Stimulated activated naive CD4-positive, alpha-beta T cell (primary cell): ENCODE measurements at regions not wholly inside any gene's neighbourhood (a gene's known extent, or its start where the extent isn't known, plus 50 kb on each side); places are given as distances from the start of the nearest gene placed in this dataset.
"Not testable (repeated sequence)": the region's sequence is repeated elsewhere in the genome, so short reads cannot be mapped to it uniquely, and the experiment has no call there.

Experiments
- DNase-seq, 6 experiments: peaks; one replicate each; lab custom pipeline; 2025; lab: John Stamatoyannopoulos, UW

DNA sequence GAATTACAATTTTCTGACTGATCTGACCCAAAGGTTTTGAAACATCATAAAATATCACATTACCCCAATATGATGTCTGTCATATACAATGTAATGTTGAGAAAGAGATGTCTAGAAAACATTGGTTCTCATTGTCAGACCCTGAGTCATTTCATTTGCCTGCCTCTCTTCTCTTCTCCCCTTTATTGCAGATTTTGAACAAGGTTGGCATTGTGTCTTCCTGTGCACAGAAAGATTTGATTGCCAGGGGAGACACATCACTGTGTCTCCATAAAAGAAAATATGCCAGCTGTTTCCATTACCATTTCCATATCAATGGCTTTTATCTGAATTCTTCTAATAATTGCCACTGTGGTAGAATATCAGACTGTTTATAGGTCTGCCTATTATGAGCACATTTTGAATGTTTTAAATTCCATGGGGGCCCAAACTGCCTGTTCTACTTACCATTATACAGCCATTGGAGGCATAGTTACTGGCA, 65.6 kb downstream of the IFI44 start:
- no peak for DNase-seq

DNA sequence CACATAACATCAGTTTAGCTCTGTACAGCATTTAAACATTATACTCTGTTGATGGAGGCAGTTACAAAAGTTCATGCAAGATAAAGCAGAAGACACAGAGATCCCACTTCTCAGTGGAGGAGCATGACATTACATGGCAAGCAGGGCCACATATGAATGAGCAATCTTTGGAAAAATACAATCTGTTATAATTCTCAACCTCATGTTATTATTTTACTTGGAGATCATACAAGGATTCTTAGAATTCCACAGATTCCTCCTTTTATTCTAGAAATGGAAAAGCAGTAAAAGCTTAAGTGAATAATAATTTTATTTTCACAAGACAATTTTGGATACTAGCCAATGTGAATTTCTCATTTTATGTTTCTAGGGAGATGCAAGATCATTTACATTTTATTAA, 66.6 kb downstream of the IFI44 start:
- DNase-seq = no peak

DNA sequence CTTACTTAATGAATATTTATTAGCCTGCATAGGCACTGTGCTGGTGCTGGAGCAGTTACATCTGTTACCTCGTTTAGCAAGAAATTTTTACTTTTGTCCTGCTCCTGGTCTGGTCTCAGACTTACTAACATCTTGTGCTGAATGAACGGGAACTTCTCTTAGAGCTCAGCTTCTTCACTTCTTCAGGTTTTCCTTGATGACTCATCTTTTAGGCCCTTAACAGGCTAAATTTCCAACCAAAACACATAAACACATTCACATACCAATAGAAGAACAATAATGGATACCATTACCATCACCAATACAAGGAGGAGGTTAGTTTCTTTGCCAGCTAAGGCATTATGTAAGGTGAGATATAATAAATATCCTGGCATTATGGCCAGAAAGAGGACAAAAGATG, 68.9 kb downstream of the IFI44 start:
- DNase-seq = no peak

DNA sequence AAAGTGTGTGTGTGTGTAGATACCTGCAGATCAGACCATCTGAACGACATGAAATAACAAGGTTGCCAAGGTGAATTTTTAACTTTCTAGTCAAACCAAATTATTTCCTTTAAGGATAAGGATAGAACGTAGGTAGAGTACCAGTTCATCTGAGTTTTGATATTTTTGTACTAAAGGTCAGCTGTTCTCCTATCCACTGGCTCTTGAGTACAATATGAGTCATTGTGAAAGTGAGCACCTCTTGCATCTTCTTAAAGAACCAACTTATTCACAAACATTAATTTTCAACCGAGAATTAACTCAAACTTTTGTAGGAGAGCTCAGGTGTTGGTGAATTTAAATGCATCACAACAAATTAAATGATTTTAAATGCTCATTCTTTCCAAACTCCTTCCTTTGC, 71.5 kb downstream of the IFI44 start:
- DNase-seq = no peak

DNA sequence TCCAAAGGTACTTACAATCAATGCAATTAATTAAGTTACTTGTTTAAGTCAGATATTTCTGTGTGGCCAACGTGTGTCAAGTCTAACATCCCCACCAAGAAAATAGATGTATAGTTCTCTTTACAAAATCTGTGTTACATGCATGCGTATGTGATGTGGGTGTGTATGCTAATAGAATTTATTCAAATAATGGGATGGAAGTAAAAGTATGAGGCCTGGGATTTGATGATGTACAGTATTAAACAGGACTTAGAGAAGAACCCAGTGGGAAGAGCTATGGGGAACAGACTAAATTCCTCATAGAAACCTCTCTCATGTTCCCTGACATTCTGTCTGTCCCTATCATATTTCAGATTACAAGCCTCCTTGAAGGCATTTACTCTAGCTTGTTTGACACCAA, 72.5 kb downstream of the IFI44 start:
- no peak for DNase-seq

DNA sequence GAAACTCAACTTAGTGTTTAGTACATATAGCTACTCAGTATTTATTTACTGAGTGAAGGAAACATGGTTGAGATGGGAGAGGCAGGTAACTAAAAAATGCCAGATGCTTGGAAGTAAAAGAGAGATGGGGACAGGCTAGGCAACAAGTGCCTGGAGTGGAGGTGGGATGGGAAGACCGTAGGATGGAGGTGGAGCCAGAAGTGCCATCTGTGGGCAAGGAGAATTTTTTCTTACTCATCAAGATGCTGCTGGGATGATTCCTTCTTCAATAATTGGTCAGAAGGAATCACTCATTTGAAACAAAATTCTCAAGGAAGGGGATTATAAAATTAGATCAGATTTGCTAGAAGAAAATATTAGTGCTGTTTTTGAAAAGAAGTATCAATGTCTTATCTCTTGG, 72.9 kb downstream of the IFI44 start:
- no peak for DNase-seq

DNA sequence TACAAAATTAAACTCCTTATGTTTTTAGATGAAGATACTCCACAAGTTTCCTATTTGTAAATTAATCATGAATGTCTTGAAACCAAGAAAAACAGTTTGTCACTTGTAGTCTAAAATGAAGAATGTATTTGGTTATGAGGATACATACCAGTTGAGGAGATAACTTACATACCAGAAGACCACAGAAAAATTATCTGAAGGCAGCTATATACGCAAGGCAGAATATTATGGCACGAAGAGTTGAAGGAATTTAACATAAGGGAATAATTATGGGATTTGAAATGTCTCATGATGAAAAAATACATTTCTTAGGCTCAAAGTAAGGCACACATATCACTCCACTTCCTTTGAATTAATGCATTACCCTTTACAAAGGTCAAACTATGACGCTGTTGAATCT, 73.3 kb downstream of the IFI44 start:
- no peak for DNase-seq

DNA sequence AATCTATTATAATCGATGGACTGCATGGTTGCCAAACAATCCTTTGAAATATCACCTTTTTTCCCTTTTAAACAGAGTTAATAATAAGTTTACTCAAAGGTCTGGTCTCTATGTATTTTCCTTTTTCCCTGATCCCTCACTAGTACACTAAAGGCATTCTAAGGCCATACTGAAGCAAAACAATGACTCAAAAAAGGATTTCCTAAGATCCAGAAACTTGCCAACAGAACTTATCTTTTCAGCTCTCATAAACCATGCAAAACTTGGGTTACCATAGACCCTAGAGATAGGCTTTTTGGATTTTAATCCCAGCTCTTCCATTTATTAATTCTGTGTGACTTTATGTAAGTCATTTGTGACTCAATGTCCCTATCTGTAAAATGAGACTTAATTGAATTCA, 77.1 kb downstream of the IFI44 start:
- DNase-seq = no peak

DNA sequence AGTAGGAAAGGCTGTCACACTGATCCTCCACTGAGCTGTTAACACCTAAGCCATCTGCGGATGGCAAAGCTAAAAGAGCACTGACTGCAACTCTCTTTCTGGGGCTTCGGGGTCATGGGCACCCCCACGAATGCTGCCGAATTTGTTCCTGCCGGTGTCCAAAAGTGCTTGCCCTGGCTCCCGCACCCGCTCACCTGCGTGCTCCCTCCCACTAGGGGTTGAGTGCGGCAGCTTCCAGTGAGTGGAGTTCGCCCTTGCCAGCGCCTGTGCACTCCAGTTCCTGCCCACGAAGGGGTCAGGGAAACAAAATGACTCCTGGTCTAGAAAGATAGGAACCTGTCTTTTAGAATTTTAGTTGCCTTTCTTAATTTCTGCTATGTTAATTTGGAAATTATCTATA, 78.7 kb downstream of the IFI44 start:
- DNase-seq = no peak

DNA sequence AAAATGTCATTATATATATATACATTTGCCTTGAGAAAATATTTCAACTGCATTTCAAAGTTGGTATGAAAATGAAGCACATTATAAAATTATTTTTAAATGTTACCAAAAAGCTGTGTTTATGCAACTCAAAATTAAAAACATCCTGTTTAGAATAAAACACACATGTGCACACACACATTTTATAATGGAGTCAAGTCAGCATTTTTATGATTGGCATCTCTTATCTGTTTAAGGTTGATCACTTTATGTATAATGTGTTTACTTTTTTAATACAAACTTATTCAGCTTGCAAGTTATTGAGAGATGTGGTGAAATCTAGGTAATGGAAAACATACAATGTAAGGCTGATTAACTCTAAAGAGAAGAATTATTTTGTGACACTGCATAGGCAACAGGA, 80.4 kb downstream of the IFI44 start:
- DNase-seq = no peak

DNA sequence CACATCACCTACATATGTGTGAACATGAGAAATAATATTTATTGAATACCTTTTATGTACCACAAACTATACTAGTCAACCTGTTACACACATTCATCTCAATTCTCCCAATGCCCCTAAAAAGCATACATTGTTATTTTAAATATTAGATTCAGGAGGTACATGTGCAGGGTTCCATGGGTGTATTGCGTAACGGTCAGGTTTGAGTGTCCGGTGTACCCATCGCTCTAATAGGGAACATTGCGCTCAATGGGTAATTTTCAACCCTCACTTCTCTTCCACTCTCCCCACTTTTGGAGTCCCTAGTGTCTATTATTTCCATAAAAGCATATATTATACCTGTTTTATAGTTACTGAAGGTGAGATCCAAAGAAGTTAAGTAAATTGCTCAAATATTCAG, 82.0 kb downstream of the IFI44 start:
- DNase-seq = no peak

DNA sequence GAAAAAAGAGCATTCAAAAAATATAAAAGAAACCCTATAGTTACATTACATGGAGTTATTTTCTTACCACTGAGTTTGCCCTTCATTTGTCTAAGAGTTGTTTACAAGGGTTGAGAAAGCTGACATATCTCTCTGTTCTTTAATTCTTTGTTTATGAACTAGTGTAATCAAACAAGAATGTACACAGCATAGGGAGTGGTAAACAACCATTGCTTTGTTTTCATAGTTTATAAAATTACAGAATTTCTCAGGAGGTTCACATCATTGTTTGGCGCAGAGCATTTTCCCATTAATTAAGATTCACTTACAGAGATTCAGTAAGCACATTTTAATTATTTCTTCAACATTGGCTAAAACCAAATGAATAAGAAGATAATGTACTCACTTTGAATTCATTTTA, 87.6 kb downstream of the IFI44 start:
- DNase-seq = no peak

DNA sequence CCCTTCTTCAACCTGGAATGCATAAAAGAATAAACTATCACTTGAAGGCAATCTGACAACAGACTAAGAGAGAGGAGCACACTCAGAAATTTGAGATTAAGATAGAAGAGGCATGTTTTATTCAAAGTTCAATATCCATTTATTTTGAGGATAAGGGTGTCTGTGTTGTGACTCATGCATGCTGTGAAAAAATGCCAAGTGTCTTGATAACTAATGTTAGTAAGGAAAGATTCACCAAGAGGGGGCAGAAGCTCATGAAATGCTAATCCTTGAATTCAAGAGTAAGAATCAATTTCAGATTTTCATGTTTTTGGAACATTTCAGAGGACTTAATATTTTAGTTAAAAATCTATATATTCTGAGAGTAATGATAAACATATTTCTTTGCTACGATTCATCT, 94.0 kb downstream of the IFI44 start:
- DNase-seq = no peak

DNA sequence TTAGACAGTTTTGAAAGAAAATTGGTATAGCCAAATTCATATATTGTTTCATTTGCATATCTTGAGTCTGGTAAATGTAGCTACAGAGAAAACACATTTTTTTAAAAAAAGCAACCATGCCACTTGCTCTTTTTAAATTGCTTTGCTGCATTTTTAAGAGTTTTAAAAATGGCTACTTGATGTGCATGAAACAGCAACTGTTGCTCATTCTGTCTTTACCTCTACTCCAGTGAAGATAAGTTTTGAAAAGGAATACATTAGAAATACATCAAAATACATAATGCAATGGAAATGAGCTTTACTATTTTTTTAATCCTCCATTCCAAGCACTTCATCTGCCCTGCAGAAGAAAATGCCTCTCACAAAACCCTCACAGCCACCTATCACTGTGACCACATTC, 95.5 kb downstream of the IFI44 start:
- no peak for DNase-seq

DNA sequence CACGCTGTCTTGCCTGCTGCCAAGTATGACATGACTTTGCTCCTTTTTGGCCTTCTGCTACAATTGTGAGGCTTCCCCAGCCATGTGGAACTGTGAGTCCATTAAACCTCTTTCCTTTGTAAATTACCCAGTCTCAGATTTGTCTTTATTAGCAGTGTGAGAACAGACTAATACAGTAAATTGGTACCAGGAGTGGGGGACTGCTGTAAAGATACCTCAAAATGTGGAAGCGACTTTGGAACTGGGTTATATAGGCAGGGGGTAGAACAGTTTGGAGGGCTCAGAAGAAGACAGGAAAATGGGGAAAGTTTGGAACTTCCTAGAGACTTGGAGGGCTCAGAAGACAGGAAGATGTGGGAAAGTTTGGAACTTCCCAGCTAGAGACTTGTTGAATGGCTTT, 104.0 kb downstream of the IFI44 start:
- DNase-seq = not testable (repeated sequence)

DNA sequence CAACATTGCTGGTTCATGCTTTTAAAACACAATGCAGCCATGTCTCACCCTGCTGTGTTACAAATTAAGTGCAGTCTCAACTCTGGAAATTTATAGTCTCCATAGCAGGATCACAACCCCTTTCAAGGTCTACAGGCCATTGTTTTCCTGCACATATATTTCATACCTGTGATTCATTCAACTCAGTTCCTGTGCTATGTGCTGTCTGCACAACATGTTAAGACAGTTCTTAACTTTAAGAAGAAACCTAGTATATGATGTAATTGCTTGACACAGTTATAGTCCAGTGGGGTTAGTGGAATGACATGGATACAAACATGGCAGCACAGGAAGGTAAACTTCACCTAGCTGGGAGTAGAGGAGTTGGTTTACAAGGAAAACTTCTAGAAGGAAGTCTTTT, 106.4 kb downstream of the IFI44 start:
- DNase-seq = no peak

DNA sequence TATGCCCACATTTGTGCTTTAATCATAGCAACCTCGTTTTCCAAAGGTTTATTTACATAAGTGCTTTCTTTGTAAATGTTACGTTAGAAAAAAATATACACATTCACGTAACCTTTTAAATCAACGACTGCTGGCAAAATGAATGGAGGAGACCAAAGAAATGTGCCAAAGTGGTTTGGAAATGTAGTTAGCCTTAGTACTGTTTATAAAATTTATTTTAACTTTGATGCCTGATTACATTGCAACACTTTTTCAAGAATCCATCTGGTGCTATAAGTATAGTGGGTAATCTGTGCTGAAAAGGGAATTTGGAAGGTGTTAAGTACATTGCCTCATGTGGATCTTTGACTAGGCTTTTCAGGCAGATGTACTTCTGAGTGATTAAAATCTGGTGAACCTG, 108.9 kb downstream of the IFI44 start:
- no peak for DNase-seq

DNA sequence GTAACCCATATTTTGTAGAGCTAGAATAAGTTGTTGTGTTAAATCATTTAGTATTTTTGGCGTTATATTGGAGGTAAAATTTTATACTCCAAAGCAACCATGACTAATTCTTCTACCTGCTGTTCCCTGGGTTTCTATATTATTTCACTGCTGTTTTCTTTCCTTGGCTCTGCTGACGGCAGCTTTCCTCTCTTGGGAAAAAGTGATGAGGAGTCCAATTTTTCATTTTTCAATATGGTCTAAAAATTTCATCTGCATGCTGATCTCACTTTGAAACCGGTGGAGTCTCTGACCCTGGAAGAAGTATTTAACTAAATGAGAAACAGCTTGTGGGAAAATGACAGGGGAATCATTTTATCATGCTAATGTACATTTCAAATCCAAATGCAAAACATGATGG, 110.2 kb downstream of the IFI44 start:
- no peak for DNase-seq

DNA sequence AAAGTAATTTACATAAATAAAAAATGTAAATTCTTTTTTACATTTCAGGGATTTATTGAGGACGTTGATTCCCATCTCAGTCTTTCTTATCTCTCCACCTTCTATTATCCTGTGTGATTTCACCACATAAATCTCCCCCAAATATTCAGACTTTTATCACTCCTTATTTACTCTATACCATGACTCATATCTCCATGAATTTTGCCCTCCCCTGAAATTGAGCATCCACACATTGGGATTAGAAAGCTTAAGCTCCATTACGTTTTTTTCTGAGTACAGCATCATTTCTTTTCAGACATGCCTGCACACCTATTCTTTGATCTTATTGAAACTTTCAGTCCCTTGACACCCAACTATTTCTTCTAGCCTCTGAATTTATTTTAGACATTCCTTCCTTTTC, 111.2 kb downstream of the IFI44 start:
- DNase-seq = no peak

DNA sequence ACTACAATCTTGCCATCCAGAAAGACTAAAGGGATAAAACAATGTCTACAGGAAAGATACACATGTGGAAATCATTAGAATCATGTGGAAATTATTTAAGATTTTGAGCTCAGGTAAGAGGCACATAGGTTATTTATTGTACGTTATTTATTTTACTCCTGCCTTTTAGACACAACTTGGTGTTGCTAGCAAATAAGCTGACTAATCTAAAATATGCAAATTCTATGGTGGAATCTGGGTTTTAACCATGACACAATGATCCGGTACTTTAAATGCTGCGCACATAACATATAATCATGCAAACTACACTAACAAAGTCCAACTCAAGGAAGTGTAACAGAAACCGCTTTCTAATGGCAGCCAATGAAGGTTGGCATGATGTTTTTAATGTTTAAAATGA, 112.5 kb downstream of the IFI44 start:
- no peak for DNase-seq

DNA sequence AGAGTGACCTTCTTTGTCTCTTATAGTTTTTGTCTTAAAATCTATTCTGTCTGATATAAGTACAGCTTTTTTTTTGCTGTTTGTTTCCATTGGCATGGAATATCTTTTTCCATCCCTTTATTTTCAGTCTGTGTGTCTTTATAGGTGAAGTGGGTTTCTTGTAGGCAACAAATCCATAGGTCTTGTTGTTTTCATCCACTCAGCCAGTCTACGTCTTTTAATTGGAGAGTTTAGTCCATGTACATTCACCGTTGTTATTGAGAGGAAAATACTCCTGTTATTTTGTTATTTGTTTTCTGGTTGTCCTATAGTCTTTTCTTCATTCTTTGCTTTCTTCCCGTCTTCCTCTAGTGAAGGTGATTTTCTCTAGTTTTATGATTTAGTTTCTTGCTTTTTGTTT, 115.9 kb downstream of the IFI44 start:
- no peak for DNase-seq

DNA sequence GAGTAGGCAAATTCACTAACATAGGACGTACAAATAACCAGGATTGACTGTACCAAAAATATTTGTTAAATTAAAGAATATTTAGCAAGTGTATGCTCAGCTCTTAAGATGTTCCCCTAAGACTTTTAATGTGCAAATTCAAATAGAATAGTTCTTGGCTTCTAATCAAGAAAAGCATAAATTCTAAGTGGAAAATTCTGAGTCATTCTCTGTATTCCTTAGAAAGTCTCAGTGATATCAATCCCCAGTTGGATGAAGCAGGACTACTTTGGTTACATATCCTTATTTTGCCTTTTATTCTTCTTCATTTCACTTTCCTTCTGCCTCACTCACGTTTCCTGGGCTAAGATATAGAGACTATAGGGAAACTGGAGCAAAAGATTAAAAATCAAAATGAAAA, 130.2 kb downstream of the IFI44 start:
- DNase-seq = no peak

DNA sequence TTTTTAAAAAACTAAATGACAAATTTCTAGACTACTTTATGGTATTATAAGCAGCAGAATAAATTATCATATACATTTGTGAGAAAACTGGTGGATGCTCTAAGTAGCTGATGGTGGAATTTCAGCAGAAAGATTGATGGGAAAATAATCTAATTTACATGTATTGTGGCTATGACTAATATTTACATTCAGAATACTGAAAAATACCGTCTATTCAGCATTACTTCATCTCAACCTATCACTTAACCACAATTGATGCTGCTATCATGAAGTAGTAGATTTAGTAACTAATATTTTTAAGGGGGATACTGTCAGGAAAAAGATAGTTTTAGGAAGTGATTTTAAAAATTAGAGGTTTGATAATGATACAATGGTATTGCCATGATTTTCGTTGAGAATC, 137.9 kb downstream of the IFI44 start:
- no peak for DNase-seq

DNA sequence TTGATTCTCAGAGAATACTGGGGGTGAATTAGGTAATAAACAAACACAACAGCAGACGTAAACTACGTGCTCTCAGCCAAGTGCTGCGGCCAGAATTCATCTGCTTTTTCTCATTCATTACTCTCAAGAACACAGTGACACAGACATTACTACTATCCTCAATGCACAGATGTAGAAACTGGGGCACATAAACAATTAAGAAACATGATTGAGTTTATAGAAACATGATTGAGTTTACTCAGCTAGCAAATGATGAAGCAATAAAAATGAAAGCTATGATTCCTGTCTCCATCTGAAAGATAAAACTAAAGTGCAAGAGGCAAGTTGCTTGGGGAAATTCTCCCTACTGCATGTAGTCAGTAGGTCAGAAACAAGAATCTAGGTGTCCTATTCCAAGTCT, 140.5 kb downstream of the IFI44 start:
- DNase-seq = no peak

DNA sequence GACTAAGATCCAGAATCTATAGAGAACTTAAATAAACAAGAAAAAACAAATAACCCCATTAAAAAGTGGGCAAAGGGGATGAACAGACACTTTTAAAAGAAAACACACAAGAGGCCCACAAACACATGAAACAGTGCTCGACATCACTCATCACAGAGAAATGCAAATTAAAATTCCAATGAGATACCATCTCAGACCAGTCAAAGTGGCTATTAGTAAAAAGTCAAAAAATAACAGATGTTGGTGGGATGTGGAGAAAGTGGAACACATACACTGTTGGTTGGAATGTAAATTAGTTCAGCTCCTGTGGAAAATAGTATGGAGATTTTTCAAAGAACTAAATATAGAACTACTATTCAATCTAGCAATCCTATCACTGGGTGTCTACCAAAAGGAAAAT, 143.1 kb downstream of the IFI44 start:
- no peak for DNase-seq
